Tongue (tissue), 1 donor: ENCODE measurements at regions not wholly inside any gene's neighbourhood (a gene's known extent, or its start where the extent isn't known, plus 50 kb on each side); places are given as distances from the start of the nearest gene placed in this dataset.
"Not testable (repeated sequence)": the region's sequence is repeated elsewhere in the genome, so short reads cannot be mapped to it uniquely, and the experiment has no call there.

ENCODE experiments used
- DNase-seq: peaks from one replicate; pipeline ENCODE4 v3.0.0-alpha.2; 2015

DNA sequence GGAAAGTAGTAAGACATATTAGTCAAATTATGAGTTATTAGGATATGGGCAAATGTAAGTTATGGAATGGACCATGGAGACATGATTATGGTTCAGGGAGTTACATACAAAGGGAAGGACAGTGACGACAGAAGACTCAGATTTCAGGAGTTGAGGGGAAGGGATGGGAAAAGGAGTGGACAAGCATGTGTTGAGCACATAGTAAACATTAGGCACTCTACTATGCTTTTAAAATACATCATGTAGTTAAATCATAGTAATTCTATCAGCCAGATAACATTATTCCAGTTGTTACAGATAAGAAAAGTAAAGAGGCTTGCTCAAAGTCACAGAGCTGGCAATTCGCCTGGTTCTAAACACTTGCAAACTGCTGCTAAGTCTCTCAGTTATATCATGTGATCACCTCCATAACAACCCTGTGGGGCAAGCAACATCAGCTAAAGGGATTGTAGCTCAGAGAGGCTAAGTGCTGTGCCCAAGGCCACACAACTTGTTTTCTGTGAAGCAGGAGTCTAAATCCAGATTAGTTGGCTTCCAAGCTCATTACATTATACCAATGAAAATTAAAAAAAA lies 115.2 kb upstream of the MDFIC start:
- no peak for DNase-seq

DNA sequence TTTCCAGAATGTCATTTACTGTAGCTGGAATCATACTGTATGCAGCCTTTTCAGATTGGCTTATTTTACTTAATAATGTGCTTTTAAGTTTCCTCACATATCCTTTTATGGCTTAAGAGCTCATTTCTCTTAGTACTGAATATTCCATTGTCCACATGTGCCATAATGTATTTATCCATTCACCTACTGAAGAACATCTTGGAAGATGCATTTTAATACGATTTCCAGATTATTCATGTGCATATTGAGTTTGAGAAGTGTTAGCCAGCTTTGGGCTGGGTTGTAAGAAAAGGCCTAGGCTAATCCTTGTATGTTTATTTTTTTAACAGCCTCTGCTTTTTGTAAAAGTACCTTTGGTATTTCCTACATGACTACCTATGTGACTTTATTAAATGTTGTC lies 109.3 kb upstream of the MDFIC start:
- no peak for DNase-seq

DNA sequence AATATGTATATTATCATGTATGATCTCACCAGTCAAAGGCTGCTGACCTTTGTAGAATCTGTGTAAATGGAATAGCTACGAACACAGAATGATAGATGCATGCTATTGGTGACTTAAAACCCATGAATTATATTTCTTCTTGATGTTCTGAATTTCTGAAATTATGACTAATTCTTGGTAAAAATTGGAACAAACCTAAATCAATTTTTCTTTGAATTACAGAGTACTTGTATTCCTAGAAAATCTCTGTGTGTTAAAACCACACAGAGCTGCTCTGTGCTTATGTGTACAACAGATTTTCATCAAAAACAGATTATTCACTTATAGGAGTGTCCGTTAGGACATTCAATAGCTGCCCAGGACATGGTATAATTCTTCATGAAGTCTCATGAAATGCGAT lies 108.3 kb upstream of the MDFIC start:
- DNase-seq = no peak

DNA sequence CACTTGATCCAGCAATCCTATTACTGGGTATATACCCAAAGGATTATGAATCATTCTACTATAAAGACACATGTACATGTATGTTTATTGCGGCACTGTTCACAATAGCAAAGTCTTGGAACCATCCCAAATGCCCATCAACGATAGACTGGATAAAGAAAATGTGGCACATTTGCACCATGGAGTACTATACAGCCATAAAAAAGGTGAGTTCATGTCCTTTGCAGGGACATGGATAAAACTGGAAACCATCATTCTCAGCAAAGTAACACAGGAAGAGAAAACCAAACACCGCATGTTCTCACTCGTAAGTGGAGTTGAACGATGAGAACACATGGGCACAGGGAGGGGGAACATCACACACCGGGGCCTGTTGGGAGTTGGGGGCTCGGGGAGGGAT lies 104.9 kb upstream of the MDFIC start:
- DNase-seq = not testable (repeated sequence)

DNA sequence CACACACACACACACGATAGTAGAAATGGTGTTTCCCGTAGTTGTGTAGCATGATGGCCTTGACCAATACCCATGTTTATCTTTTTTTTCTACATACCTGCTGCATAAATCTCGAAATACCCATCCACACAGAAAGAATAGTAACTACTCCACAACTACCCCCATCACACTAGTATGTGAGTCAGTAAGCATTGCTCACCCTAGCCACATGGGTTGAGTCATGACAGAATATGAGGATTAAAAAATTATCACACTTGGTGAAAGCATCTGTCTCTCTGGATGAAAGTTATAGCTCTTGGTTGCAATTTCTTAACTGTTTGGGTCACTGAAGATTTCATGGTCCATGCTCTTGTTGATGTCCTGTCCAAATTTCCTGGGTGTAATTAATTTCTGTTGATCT lies 103.4 kb upstream of the MDFIC start:
- no peak for DNase-seq

DNA sequence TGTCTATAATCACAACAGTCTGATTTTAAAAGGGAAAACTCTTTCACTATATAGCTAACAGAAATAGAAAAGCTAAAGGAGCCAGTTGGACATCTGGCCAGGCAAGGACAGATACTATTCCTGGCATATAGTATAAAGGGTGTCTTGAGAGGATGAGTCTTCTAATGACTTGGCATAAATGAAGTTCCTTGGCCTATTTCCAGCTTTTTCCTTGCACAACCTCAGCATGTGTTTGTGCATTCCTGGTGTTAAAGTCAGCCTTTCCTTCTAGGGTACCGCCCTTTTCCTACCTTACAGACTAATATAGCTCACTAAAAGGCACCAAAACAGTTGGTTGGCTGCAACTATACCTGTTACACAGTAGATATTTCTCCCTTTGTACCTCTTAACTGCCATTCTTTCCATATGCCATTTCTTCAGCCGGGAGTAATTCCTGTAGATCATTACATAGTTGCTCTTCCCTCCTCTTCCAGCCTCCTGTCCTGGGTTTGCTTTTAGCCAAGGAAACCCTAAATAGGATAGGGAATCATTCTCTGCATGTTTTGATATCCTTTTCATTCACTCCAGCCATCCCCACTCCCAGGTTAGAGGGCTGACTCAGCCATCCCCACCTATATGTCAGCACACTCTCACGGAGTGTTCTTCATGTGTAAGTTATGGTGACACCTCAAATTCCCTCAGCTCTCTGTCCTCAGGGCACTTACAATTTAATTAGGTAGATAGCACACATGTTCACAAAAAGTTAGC lies 102.1 kb upstream of the MDFIC start:
- DNase-seq = peak; percentile 84

DNA sequence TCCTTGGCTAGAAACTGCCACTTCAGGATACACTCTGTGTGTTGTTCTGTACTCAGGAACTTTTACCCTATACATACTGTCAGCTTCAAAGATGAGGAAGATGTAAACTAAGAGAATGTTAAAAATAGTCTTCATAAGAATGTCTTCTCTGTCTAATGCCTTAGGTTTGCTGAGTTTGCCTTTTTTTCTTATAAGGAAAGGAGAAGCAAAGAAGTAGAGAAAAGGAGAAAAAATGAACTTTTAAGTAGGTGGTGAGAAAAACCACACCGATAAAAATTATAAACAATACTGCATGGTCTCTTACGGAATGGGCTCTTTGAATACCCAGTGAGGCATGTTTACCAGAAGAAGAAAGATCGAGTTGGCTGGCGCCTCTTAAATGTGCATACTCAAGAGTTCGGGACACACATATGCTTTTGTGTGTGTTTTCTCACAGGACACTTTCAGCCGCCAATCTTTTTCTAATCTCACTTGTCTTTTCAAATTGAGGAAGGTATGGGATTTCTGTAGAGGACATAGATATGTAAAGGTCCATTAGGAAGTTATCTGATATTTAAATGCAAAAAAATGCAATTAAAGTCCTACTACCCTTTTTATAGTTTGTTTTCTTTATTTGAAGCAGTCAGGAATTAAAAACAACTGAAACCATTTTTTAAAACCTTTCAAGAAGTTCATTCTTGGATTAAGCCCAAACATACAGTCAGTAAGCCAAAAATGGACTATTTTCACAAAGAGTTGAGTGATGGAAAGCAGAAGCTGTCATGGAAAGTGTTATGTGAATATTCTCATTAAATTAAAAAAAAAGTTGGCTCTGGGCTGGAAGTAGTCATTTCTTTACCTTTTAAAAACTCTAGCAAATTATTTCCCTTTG lies 100.6 kb upstream of the MDFIC start:
- peak; percentile 90 for DNase-seq

DNA sequence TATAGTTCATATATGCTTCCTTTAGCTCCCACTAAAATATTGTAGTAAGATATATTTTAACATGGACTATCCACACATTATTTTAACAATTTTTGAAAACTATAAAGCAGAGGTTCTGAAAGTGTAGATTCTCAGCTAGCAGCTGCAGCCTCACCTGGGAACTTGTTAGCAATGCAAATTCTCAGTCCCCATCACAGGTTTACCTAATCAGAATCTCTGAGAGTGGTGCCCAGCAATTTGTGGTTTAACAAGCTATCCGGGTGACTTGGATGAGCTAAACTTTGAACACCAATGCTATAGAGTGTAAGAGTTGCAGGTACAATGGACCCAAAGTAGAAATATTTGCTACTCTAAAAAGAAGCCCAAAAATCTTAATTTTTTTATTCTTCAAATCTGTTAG lies 99.8 kb upstream of the MDFIC start:
- DNase-seq = no peak

DNA sequence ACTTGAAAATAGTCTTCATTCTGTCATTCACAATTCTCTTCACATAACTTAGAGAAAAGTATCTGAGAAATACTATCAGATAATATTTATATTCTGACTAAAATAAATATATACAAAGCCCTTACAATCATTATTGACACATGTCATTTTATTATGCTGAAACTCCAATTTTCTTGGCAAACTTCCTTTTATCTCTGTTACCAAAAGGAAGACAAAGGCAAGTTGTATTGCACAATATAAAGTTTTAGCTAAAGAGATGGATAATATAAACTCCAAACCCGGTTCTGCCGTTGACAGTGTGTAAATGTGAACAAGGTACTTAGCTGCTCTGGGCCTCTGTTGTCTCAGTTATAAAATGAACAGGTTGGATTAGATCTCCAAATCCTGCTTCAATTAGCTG lies 99.0 kb upstream of the MDFIC start:
- DNase-seq = no peak

DNA sequence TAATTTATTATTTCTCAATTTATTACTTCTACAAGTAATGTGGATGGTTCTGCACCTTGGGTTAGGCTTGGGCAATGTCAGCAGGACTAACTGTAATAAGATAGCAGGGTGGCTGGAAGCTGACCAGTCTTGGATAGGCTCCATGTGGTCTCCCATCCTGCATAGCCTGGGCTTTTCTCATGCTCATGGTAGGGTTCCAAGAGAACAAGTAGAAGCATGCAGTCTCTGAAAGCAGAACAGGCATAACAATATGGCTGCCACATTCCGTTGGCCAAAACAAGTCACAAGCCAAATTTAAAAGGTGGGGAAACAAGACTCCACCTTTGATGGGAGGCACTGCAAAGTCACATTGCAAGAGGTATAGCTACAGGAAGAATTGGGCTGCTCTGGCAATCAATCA lies 98.6 kb upstream of the MDFIC start:
- DNase-seq = no peak

DNA sequence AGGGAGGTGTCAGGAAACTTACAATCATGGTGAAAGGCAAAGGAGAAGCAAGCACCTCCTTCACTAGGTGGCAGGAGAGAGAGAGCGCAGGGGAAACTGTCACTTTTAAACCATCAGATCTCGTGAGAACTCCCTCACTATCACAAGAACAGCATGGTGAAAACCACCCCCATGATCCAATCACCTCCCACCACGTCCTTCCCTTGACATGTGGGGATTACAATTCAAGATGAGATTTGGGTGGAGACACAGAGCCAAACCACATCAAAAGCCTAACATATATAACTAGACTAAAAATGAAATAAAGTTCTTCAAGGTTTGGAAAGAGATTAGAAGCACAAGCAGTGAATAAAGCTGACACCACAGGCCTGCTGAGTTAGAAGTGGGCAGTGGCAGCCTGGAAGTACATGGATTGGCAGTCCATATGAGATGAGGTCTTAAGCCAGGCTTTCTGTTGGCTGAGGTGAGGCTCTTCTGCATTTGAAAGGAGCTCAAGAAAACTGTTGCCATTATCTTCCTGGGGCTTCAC lies 96.4 kb upstream of the MDFIC start:
- no peak for DNase-seq

DNA sequence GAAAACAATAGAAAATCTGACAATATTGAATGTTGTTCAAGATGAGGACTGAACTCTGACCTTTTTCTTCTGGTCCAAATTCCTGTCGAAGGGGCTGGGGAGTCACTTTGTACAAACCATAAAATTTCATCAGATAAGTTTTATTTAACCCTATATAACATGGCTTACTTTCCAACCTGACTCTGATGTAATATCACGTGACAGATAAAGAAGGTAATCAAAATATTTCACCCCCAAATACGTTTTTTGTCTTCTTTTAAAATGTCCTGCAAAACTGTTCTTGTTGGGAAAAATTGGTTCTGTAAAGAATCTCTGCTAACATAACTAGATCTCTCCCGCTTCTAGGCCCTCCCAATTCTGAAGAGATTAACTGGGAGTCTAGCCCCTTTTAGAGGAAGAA lies 90.9 kb upstream of the MDFIC start:
- no peak for DNase-seq

DNA sequence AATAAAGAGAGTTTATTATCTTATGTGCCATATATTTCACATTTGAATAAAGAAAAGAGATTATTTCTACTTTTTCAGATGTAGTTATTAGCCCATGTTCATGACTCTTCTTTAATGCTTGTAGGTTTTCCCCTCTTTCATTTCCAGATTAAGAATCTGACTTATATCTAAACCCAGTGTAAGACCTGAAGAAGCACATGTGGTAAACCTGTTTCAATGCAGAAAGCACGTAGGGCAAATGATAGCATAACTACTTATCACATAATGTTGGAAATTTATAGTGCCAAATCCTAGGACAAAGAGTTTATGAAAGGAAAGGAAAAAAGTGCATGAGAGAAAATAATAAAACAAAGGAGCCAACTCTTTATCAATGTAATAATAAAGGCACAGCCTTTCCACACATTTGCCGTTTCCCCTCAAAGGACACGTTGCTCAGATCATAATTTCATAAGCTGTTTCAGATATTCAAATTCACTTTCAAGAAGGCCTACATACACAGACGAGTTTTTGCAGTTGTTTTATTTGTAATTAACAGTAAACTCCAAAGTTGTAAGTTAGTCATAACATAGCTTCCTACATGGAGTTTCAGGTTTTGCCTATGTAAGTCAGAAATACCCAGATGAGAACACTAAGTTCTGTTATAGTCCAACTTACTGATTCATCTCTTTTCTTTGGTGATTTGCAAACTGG lies 88.8 kb upstream of the MDFIC start:
- no peak for DNase-seq

DNA sequence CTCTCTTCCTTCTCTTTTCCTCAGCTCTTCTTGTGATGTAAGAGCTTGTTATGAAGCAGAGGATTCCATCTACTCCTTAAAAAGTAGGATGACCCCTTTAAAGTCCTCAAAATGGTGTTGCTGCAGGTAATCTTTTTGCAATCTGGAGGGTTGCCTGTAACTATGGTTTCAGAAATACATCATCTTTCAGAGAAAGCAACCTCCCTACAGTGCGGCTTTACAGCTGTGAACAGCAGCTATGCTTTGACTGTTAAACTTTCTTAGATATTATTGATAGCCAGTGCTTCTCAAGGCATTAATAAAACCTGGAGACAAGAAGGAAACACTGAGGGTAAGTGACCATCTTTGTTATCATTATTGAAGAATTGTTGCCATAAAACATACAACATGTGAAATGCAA lies 86.6 kb upstream of the MDFIC start:
- no peak for DNase-seq

DNA sequence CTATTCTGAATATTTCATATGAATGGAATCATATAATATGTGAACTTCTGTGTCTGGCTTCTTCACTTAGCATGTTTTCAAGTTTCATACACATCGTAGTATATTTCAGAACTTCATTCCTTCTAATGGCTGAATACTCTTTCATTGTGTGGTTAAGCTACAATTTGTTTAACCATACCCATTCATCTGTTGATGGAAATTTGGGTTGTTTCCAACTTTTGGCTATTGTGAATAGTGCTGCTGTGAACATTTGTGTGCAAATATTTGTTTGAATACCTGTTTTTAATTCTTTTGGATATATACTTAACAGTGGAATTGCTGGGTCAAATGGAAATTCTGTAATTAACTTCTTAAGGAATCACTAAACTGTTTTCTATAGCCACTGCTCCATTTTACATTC lies 86.0 kb upstream of the MDFIC start:
- peak; percentile 37 for DNase-seq

DNA sequence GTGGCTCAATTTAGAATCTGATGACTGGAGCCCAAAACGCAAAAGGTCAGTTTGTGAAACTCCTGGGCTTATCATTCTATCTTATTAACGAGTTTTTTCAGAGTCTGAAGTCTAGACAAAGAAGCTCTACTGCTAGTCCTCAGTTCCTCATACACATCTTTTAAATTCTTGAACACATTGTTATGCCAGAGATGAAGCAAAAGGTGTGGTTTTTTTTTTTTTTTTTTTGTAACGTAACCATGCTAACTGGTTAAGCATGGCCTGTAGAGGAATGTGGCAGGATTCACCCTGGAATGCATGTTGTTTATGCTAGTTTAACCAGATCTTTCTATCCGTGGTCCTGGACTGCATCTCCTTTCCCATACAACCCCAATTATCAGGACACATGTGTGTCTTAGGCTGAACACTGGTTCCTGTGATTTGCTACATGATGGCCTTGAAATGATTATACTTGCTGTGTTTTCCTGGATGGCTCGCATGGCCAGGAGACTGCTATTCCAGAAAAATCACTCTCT lies 79.3 kb upstream of the MDFIC start:
- no peak for DNase-seq

DNA sequence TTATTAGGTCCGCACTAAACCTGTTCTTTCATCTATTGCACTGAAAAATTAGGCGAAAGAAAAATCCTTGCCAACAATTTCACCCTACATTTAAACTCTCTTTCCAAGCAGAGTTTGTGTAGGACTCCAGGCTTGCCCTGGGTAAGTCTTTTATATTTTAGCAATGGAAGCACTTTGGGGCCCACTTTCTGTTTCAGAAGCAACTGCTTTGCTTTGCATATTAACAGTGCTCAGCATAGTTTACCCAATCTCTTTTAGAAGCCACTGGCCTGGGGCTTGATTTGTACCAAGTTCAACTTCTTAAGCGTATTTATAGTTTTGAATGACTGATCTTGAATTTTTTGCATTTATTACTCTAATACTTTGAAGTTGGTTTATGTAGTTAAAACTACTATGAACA lies 78.8 kb upstream of the MDFIC start:
- DNase-seq = no peak

DNA sequence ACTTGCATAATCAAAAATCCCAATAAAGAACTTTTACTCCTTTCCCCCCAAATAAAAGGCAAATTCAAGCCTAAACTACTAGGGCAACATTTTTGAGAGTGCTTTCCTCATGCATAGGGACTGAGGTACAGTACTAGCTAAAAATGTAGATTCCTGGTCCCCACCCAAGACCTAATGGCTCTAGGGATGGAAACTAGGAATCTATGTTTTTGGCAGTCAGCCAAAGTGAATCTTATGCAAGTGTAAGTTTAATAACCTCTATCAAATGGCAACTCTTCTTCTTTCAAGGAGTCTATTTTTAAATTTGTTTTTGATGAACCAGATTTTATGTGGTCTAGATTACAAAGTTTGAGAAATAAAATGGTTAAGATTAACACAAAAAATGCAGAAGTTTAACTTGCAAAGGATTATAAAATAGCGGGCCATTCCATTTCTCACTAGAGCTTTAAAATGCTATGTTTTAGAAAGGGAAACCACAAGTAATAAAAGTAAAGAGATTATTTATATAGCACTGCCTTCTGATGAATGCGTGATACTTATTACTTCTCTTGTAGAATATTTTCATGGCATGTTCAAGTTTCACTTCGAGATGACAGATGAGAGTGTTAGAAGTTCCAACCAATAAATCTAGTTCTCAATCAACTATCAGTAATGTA lies 70.4 kb upstream of the MDFIC start:
- peak; percentile 22 for DNase-seq

DNA sequence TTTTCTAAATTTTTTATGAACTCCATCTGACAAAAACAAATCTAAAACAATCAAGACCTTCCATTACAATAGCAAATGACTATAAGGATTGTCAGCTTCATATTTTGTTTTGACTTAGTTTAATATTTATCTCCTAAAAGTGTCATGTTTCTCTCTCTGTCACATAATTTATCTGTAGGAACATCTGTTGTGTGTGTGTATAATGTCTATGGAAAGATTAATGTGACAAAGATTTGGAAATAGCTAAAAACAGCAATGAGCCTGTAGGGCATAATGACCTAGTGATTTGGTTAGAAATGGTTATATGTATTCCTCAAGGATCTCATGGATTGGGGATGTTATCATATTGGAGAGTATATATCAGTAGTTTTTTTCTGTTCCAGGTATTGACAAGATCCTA lies 69.6 kb upstream of the MDFIC start:
- DNase-seq = no peak

DNA sequence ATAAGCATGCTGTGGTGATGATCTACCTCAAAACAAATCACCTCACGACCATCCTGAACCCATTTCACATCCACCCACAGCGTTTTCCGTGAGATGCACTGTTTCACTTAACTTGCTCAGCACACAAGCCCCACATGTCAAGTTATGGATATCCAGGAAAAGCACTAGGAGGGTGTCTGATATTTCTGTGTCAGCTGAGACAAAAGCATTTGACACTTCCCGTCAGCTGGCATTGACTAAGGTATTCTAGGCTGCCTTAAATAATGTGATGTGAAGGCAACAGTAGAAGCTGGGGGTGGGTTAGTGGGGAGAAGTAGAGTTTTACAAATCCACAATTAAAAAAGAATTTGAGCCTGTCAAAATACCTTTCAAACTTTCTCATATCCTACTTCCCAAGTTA lies 68.7 kb upstream of the MDFIC start:
- DNase-seq = no peak

DNA sequence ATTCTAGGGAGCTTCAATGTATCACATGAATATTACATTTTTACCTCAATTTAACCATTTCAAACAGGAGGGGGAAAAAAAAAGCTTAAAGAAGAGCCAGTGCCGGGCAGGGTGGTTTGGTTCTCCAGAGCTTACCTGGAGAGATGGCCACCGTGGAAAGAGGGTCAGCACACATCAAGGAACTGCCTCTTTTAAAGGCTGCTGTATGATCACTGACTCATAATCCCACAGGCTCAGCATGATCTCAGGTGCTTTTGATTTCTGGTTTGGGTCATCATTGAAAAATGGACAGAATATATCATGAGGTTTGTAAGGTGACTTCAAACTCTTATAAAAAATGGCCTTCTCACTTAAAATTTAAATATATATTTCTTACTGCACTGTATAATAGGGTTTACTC lies 67.5 kb upstream of the MDFIC start:
- DNase-seq = no peak

DNA sequence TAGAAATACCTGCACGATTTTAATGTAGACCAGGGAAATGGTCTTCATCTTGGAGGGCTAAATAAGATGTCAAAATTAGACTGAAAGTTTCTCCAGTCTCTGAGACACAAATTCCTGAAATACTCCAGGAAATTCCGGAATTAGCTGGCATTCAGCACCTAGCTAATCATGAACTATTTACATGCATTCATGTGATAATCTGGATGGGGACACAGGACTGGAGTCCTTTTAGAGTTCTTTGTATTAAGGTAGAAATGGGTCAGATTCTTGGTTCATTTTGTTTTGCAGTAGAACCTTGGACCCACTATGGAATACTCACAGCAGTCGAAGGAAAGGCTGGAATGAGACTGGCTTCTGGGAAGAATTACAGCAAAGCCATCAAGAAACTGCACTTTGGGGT lies 65.3 kb upstream of the MDFIC start:
- no peak for DNase-seq
